ENCODE measurements at regions not wholly inside any gene's neighbourhood (a gene's known extent, or its start where the extent isn't known, plus 50 kb on each side); places are given as distances from the start of the nearest gene placed in this dataset.

DNA sequence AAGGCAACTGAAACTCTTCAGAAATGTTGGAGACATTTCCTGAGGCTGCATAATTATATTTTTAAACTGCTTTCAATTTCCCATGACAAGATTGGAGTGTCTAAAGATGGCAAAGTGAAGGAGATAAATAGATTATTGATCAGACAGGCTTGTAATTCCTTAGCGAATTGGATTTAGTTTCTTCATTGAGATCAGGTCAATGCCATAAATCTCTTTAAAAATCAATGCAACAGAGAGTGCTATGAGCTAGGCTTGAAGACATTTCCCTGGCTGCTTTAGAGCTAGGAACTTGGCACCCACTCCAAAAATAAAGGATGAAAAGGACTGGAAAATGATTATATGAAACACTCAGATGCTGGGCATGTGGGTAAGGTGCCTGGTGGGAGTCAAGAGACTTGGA, 828.4 kb downstream of the TLR4 start:
- no peak for DNase-seq

DNA sequence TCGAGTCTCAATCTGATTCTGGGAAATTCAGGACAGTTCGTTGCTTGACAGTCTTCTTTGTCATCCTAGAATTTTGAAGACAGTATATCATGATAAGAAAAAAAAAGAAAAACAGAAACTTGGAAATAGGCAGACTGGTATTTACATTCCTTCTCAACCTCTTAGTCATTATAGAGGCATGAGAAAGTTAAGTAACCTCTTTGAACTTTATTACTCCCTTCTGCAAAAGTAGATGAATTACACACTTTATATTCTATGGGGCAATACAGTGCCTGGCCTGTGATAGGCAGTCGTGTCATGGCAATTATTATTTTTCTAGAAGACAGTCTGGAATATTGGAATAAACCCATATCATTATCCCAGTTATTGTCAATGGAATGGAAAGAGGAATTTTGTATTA, 828.9 kb downstream of the TLR4 start:
- DNase-seq, result no peak

- no peak for DNase-seq
These were observed 829.6 kb downstream of the TLR4 start for GRCh38 chr9:118533850-118534249.

- DNase-seq, result no peak
These were observed 832.0 kb downstream of the TLR4 start for GRCh38 chr9:118536153-118536552.

GRCh38 chr9:118538959-118539358, 830.3 kb downstream of the BRINP1 start:
- DNase-seq, result no peak

- no peak for DNase-seq
These were observed 815.8 kb downstream of the BRINP1 start for GRCh38 chr9:118553465-118553864.

GRCh38 chr9:118554987-118555386, 814.2 kb downstream of the BRINP1 start:
- no peak for DNase-seq

DNA sequence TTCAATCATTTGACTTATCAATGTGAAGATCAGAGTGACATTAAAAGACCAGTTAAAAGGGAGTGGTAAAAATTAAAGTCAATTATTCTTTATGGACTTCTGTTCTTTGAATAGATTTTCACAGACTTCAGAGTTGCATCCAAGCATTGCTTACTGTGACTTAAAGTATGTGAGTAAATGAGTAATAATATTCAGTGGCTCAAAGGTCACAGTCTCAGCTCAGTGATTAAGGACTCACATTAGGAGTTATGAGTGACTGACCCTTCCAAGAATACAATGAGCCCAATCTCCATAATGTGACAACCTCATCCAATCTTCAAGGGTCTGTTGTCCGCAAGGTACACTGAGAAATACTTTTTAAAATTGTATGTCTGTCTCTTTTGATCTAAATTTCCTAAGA, 811.2 kb downstream of the BRINP1 start:
- DNase-seq, result no peak

DNA sequence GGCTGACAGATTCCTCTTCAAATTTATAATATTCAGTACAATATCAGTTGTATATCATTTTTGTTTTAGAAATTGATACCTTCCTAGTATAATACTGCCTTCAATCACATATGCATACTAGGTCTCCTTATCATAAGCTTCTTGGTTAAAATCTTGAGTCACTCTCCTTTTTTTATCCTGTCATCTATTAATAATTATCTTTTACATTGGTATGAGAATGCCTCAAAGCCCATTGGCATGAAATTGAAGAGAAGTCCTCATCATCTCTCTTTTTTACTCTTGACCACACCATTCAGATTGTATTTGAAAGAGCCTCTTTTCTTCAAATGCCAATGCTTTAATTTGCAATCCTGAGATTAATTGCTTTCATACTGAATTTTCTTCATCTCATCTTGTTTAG, 810.3 kb downstream of the BRINP1 start:
- no peak for DNase-seq

GRCh38 chr9:118561051-118561450, 808.2 kb downstream of the BRINP1 start:
- no peak for DNase-seq

DNA sequence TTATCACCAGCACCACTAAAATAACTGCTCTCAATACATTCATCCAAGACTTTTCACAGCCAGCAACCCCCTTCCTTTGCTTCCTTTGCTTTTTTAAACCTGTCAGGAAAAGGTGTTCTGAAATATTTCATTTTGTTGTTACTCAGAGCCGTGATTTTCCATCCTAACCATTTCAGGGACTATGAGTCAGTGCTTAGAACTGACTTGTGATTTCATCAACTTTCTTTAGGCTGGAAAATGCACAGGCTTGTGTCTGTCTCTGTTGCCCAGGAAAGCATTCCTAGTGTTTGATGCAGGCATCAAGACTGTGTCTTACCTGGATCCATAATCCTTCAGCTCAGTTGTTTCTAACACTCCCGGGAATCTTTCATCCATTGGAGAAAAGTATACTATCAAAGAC, 805.6 kb downstream of the BRINP1 start:
- no peak for DNase-seq

DNA sequence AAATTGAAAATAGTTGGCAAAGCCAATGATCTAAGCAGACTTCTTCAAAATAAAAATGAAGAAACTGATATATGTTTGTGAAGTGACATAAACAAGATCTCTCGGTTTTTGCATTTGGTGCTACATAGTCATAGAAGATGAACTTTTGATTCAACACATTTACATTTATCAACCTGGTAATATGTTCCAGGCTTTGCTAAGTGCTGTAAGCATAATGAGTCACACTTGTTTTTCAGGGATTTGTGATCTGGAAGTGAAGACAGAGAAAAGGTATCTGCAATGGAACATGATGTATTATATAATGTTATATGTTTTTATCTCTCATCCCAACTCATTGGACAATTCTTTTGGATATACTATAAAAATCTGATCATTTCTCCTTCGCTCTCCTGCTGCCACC, 801.4 kb downstream of the BRINP1 start:
- DNase-seq, result no peak

- no peak for DNase-seq
These were observed 800.5 kb downstream of the BRINP1 start for GRCh38 chr9:118568704-118569103.

DNA sequence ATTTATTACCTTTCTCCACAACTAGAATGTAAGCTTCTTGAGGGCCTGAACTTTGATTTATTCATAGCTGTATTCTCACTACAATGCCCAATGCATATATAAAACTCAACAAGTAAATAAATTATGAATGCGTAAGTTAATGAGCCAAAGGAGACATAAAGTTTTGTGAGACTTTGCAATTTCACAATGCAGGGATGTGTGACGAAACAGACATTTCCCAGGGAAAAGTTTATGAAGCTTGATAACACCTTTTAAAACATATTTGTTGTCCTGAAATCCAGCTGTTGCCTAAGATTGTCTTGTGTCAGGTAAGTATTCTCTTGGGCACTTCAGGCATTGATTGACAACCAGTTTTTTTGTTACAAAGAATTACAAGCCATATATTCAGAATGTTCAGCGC, 800.1 kb downstream of the BRINP1 start:
- DNase-seq, result no peak

GRCh38 chr9:118570066-118570465, 799.2 kb downstream of the BRINP1 start:
- DNase-seq, result no peak

DNA sequence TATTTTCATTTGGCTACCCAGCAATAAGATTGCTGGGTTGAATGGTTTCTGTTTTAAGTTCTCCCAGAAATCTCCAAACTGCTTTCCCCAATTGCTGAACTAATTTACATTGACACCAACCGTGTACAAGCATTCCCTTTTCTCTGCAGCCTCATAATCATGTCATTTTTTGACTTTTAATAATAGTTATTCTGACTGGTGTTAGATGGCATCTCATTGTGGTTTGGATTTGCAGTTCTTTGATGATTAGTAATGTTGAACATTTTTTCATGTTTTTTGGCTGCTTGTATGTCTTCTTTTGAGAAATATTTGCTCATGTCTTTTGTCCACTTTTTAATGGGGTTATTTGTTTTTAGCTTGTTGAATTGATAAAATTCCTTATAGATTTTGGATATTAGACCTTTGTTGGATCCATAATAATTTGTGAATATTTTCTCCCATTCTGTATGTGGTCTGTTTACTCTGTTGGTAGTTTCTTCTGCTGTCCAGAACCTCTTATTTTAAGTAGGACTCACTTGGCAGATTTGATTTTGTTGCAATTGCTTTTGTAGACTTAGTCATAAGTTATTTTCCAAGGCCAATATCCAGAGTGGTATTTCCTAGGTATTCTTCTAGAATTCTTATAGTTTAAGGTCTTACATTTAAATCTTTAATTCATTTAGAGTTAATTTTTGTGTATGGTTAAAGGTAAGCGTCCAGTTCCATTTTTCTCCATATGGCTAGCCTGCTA, 793.7 kb downstream of the BRINP1 start:
- DNase-seq, result no peak

DNA sequence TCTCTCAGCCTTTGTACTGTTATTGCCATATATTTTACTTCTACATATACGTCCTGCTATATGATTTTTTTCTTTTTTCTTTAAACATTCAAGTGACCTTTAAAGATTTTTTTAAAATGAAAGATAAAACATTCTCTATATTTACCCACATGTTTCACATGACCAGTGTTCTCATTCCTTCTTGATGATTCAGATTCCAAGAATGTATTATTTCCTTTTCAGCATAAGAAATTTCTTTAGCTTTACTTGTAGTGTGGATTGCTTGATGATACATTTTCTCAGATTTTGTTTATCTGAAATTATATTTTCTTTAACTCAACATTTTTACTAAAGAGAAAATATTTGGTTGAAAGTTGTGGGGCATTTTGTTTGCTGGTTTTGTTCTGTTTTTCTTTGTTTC, 792.1 kb downstream of the BRINP1 start:
- DNase-seq, result no peak

- no peak for DNase-seq
These were observed 790.8 kb downstream of the BRINP1 start for GRCh38 chr9:118578467-118578866.

GRCh38 chr9:118583414-118583813, 785.8 kb downstream of the BRINP1 start:
- DNase-seq, result no peak

- no peak for DNase-seq
These were observed 782.3 kb downstream of the BRINP1 start for GRCh38 chr9:118586978-118587377.

DNA sequence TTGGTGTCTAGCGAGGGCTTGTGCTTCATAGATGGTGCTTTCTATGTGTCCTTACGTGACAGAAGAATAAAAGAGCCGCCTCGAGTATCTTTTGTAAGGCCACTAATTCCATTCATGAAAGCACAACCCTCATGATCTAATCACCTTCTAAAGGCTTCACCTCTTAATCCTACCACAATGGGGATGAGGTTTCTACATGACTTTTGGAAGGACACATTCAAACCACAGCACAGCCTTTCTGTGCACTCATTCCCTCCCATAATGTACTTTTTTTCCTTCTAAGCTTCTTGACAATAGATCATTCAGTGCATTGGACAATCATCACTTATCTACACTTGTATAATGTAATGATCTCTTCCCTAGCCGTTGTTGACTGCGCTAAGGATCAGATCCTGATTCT, 774.8 kb downstream of the BRINP1 start:
- DNase-seq, result no peak

DNA sequence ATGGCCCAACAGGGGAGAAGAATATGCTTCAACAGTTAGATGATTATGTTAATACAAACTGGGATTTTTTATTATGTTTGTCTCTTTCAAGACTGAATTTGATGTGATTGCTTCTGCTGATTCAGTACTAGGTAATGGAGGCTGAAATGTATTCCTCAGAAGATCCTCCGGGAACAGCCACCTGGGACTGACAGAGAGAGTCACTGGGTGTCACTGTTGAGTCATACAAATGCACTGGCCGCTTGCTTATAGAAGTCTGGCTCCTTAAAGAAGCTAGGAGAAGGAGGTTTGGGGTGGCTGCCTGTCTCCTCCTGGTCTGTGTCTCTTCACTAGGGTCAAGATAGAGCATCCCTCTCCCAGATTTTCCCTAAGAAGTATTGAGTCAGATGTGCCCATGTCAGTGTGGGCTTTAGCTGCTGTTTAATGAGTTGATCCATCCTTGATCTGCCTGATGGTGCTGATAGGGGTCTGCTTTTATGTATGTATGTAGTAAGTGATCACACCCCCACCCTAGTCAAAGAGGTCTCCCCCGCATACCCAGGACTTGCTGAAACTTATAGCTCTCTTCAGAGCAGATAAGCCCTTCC, 773.4 kb downstream of the BRINP1 start:
- no peak for DNase-seq

DNA sequence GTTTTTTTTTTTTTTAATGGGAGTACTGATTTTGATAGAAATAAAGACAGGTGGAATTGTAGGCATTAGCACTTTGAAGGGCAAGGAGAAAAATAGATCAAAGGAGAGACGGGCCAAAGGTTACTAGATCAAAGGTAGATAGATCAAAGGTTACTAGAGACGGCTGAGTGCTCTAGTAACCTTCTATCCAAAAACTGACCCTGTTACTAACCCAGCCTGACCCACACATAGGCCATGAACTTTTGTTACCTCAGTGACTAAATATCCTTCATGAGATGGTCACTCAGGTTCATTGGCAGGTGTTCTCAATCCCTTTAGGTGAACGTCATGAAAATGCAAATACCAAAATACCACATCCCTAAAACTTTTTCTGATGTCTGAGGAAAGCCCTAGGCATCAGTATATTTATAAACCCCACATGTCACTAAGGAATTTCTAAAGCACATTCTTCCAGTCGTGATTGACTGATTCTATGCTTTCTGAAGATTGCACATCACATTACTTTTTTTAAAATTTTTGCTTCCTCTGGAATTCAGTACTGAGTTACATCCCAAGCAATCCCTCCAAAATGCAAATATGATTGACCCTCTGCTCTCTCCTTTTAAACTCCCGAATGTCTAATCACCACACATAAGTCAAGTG, 772.7 kb downstream of the BRINP1 start:
- DNase-seq, result no peak

- DNase-seq, result no peak
These were observed 762.6 kb downstream of the BRINP1 start for GRCh38 chr9:118606668-118607067.

Data from CD4-positive, alpha-beta T cell treated with Interleukin-21 for 1 hour (primary cell).